H1 (cell line): ENCODE measurements at regions not wholly inside any gene's neighbourhood (a gene's known extent, or its start where the extent isn't known, plus 50 kb on each side); places are given as distances from the start of the nearest gene placed in this dataset.

Source experiments
- CTCF ChIA-PET: fragments of 300-600 bp; sonication (Branson Sonifier 250); formaldehyde crosslinking; loops from one replicate; lab custom pipeline; 2021; ENCODE audit not compliant: partially characterized antibody; lab: Charles Lee
- POLR2A ChIA-PET: fragments of 300-600 bp; sonication (Branson Sonifier 250); formaldehyde crosslinking; loops from one replicate; lab custom pipeline; 2021; ENCODE audit warnings: inconsistent platforms; ENCODE audit not compliant: partially characterized antibody; lab: Charles Lee
- DNase-seq, 2 experiments: peaks; one replicate each; pipeline versions ENCODE4 v3.0.0 to v3.0.0-alpha.2; 2010 to 2022; ENCODE audit warnings: low spot score in 2 of 2, low read depth in 1 of 2, mixed read lengths in 1 of 2
- FAIRE-seq: peaks from 2 replicates; lab custom pipeline; 2011; peaks lifted over from hg19 to GRCh38; lab: Jason Lieb, UNC
- H2AFZ ChIP-seq: 2 replicates; pipeline ENCODE4 v1.8.1; 2012; ENCODE audit warnings: low read length, inconsistent platforms
- H2AK5ac ChIP-seq: 2 replicates; pipeline ENCODE4 v1.6.1; 2013; ENCODE audit warnings: low read depth, low read length
- H2BK120ac ChIP-seq: replicated peaks from 2 replicates; pipeline ENCODE3; 2013; ENCODE audit warnings: low read depth, low read length, inconsistent platforms
- H2BK12ac ChIP-seq: 2 replicates; pipeline ENCODE4 v1.6.1; 2013; ENCODE audit warnings: low read depth, low read length
- H2BK15ac ChIP-seq: 2 replicates; pipeline ENCODE4 v1.6.1; 2013; ENCODE audit warnings: low read length
- H2BK20ac ChIP-seq: 2 replicates; pipeline ENCODE4 v1.6.1; 2013; ENCODE audit warnings: low read length
- H2BK5ac ChIP-seq: 2 replicates; pipeline ENCODE4 v1.6.1; 2013; ENCODE audit warnings: low read depth, low read length
- H3K14ac ChIP-seq: 2 replicates; pipeline ENCODE4 v1.6.1; 2013; ENCODE audit warnings: inconsistent platforms; ENCODE audit not compliant: insufficient read length
- H3K18ac ChIP-seq: 2 replicates; pipeline ENCODE4 v1.6.1; 2013; ENCODE audit warnings: low read length; ENCODE audit errors: extremely low read depth
- H3K23ac ChIP-seq: 2 replicates; pipeline ENCODE4 v1.6.1; 2013; ENCODE audit warnings: inconsistent platforms; ENCODE audit not compliant: insufficient read length
- H3K23me2 ChIP-seq: 2 replicates; pipeline ENCODE4 v1.6.1; 2013; ENCODE audit warnings: low read depth, low read length
- H3K27ac ChIP-seq: 2 replicates; pipeline ENCODE4 v1.6.1; 2011; ENCODE audit warnings: low read depth, low read length, inconsistent platforms
- H3K27me3 ChIP-seq, 4 experiments: replicated peaks in 1 of 4; 1 replicate in 1 of 4; 2 replicates in 3 of 4; pipeline versions ENCODE4 v1.6.1 to v1.8.1; 2011 to 2013; ENCODE audit warnings: low read length in 3 of 4, mild to moderate bottlenecking in 3 of 4, inconsistent platforms in 2 of 4, mixed read lengths in 2 of 4, moderate library complexity in 1 of 4; ENCODE audit not compliant: control insufficient read depth in 3 of 4, insufficient read depth in 3 of 4; ENCODE audit errors: extremely low read depth in 1 of 4
- H3K36me3 ChIP-seq, 4 experiments: 2 replicates each; pipeline versions ENCODE4 v1.6.1 to v1.8.1; 2011 to 2013; ENCODE audit warnings: mild to moderate bottlenecking in 4 of 4, low read length in 3 of 4, moderate library complexity in 2 of 4, control low read depth in 1 of 4, inconsistent platforms in 1 of 4; ENCODE audit not compliant: insufficient read depth in 4 of 4, control insufficient read depth in 2 of 4
- H3K4ac ChIP-seq: replicated peaks from 2 replicates; pipeline ENCODE3; 2013; ENCODE audit warnings: low read length, low read depth, mixed read lengths, inconsistent platforms; ENCODE audit not compliant: insufficient read length
- H3K4me1 ChIP-seq, 4 experiments: replicated peaks in 1 of 4; 1 replicate in 1 of 4; 2 replicates in 3 of 4; pipeline versions ENCODE4 v1.6.1 to v1.8.1; 2011 to 2013; ENCODE audit warnings: low read length in 3 of 4, inconsistent platforms in 2 of 4, mixed read lengths in 1 of 4; ENCODE audit not compliant: insufficient read depth in 4 of 4, control insufficient read depth in 3 of 4
- H3K4me2 ChIP-seq, 2 experiments: 2 replicates each; pipeline versions ENCODE4 v1.6.1 to v1.8.1; 2011 to 2013; ENCODE audit warnings: low read depth in 2 of 2, low read length in 2 of 2, control low read depth in 1 of 2, inconsistent platforms in 1 of 2, mild to moderate bottlenecking in 1 of 2; ENCODE audit not compliant: insufficient read depth in 1 of 2
- H3K4me3 ChIP-seq, 4 experiments: fragments of 200-600, 300-600 bp in 1 of 4; sonication (generic), shearing (Covaris generic), sonication (Bioruptor Twin) in 1 of 4; 2 replicates each; pipeline versions ENCODE4 v1.5.1 to v1.8.1; 2011 to 2016; ENCODE audit warnings: low read length in 4 of 4, low read depth in 3 of 4, control low read depth in 2 of 4, inconsistent platforms in 2 of 4, mild to moderate bottlenecking in 2 of 4, mixed read lengths in 1 of 4, moderate library complexity in 1 of 4; ENCODE audit not compliant: insufficient read depth in 2 of 4; ENCODE audit errors: extremely low read depth in 1 of 4
- H3K56ac ChIP-seq: replicated peaks from 2 replicates; pipeline ENCODE3; 2013; ENCODE audit warnings: low read depth, mild to moderate bottlenecking, mixed read lengths, low read length, inconsistent platforms; ENCODE audit not compliant: insufficient read length
- H3K79me1 ChIP-seq: 2 replicates; pipeline ENCODE4 v1.6.1; 2013; ENCODE audit warnings: low read depth, low read length, control low read depth
- H3K79me2 ChIP-seq, 2 experiments: 2 replicates each; pipeline versions ENCODE4 v1.6.1 to v1.8.1; 2012 to 2013; ENCODE audit warnings: low read length in 2 of 2, mild to moderate bottlenecking in 2 of 2, inconsistent platforms in 1 of 2; ENCODE audit not compliant: insufficient read depth in 2 of 2, control insufficient read depth in 1 of 2
- H3K9ac ChIP-seq, 4 experiments: replicated peaks in 1 of 4; 1 replicate in 1 of 4; 2 replicates in 3 of 4; pipeline versions ENCODE4 v1.6.1 to v1.8.1; 2011 to 2013; ENCODE audit warnings: low read depth in 3 of 4, low read length in 3 of 4, control low read depth in 2 of 4, mild to moderate bottlenecking in 2 of 4, moderate library complexity in 2 of 4, inconsistent platforms in 1 of 4; ENCODE audit errors: extremely low read depth in 1 of 4
- H3K9me3 ChIP-seq, 2 experiments: 2 replicates each; pipeline versions ENCODE4 v1.6.1 to v1.8.1; 2012 to 2013; ENCODE audit warnings: mild to moderate bottlenecking in 2 of 2, moderate library complexity in 2 of 2, control low read depth in 1 of 2, inconsistent platforms in 1 of 2, low read depth in 1 of 2, low read length in 1 of 2, mixed read lengths in 1 of 2; ENCODE audit not compliant: insufficient read depth in 2 of 2
- H4K20me1 ChIP-seq, 2 experiments: replicated peaks in 1 of 2; 2 replicates each; pipeline versions ENCODE3 to v1.8.1; 2011 to 2013; ENCODE audit warnings: inconsistent platforms in 2 of 2, low read length in 2 of 2, mild to moderate bottlenecking in 1 of 2; ENCODE audit not compliant: insufficient read depth in 2 of 2, control insufficient read depth in 1 of 2
- H4K5ac ChIP-seq: 2 replicates; pipeline ENCODE4 v1.6.1; 2013; ENCODE audit warnings: low read length, low read depth, mixed read lengths, inconsistent platforms; ENCODE audit not compliant: insufficient read length
- H4K8ac ChIP-seq: 2 replicates; pipeline ENCODE4 v1.8.0; 2013; ENCODE audit warnings: mild to moderate bottlenecking, moderate library complexity, low read length, inconsistent platforms; ENCODE audit not compliant: insufficient read depth; ENCODE audit errors: extremely low read depth
- H4K91ac ChIP-seq: replicated peaks from 2 replicates; pipeline ENCODE3; 2013; ENCODE audit warnings: low read length, mixed read lengths, inconsistent platforms; ENCODE audit not compliant: insufficient read length
- ASH2L ChIP-seq: fragments of 200-600, 300-600 bp; sonication (generic); IDR thresholded peaks from one replicate; pipeline ENCODE4 v1.7.1; 2017; ENCODE audit warnings: low read length
- JUN ChIP-seq: IDR thresholded peaks from 2 replicates; pipeline ENCODE4 v1.6.1; 2011; ENCODE audit warnings: low read depth, mild to moderate bottlenecking, improper control_type of control experiment, low read length
- KDM1A ChIP-seq: fragments of 200-600, 300-600 bp; sonication (generic); IDR thresholded peaks from 2 replicates; pipeline ENCODE4 v1.7.1; 2016; ENCODE audit warnings: mild to moderate bottlenecking, low read length, borderline replicate concordance
- PHF8 ChIP-seq: fragments of 200-600 bp; sonication (generic); conservative IDR thresholded peaks from 2 replicates; pipeline ENCODE4 v1.7.1; 2012; ENCODE audit warnings: low read depth, mild to moderate bottlenecking, inconsistent platforms, low read length, moderate library complexity
- SIRT6 ChIP-seq: IDR thresholded peaks from one replicate; pipeline ENCODE4 v1.7.1; 2012; ENCODE audit warnings: low read length, inconsistent platforms
- SIX5 ChIP-seq: IDR thresholded peaks from 2 replicates; pipeline ENCODE4 v1.6.1; 2011; ENCODE audit warnings: mild to moderate bottlenecking, low read depth, low read length
- SP4 ChIP-seq: IDR thresholded peaks from 2 replicates; pipeline ENCODE4 v1.6.1; 2012; ENCODE audit warnings: low read length, inconsistent platforms
- SUZ12 ChIP-seq: fragments of 200-600 bp; sonication (generic); IDR thresholded peaks from 2 replicates; pipeline ENCODE4 v1.6.1; 2012; ENCODE audit warnings: mild to moderate bottlenecking, inconsistent platforms, low read length, moderate library complexity, mixed read lengths
- TCF12 ChIP-seq: IDR thresholded peaks from 2 replicates; pipeline ENCODE4 v1.6.1; 2011; ENCODE audit warnings: low read depth, mild to moderate bottlenecking, low read length
- WGBS, 2 experiments: shearing (Covaris generic) in 1 of 2; methylation state at CpG; one replicate each; pipeline versions ENCODE4 v1.1.6 to v1.1.7; 2013 to 2015; ENCODE audit warnings: low lambda C conversion rate in 2 of 2, mixed read lengths in 2 of 2, inconsistent platforms in 1 of 2, low coverage in 1 of 2, missing lambda C conversion rate in 1 of 2; ENCODE audit not compliant: insufficient replicate concordance in 2 of 2, insufficient coverage in 1 of 2, insufficient read length in 1 of 2; ENCODE audit errors: extremely low coverage in 1 of 2, missing lambda C conversion rate in 1 of 2; 5-methylcytosine and 5-hydroxymethylcytosine counted together

GRCh38 chr16:63241497-63242028, 1205.3 kb upstream of the CDH8 start:
- Histone ChIP-seq H2AFZ (no peak overlapping the region), H2BK5ac (no peak overlapping the region), H4K91ac (no peak overlapping the region), H3K36me3 (no peaks in the 10 kb centered on the region), H2BK15ac (no peak overlapping the region), H3K14ac (no peak overlapping the region), H3K79me1 (no peaks in the 10 kb centered on the region), H3K4me3 (no peak overlapping the region), H2BK12ac (no peak overlapping the region), H3K4me2 (no peak overlapping the region), H4K5ac (no peak overlapping the region), H3K4me1 (no peaks in the 10 kb centered on the region; a peak in 3 of 7 replicates), H2AK5ac (no peak overlapping the region), H3K23me2 (no peaks in the 10 kb centered on the region), H4K20me1 (no peaks in the 10 kb centered on the region), H2BK120ac (no peak overlapping the region), H4K8ac (no peak overlapping the region), H3K56ac (no peak overlapping the region), H3K27ac (no peak overlapping the region), H3K9ac (no peak overlapping the region), H2BK20ac (no peak overlapping the region), H3K9me3 (no peaks in the 10 kb centered on the region), H3K27me3 (no peaks in the 10 kb centered on the region), H3K4ac (no peak overlapping the region), H3K79me2 (no peaks in the 10 kb centered on the region), H3K18ac (no peak overlapping the region), H3K23ac (no peak overlapping the region)
- ChIA-PET CTCF (no interaction called here), POLR2A (no interaction called here)
- whole genome bisulfite sequencing, 2 experiments, result 94% methylated on average over 5 of the region's 5 CpGs; no CpG with 5 or more reads in 1 of the 2 experiments
- TF ChIP-seq PHF8 (no peak), SUZ12 (no peak), KDM1A (no peak), ASH2L (no peak), JUN (no peak), SP4 (no peak), SIX5 (no peak), TCF12 (no peak), SIRT6 (no peak)
- DNase-seq (no peak), FAIRE-seq (no peak)
